ENCODE measurements at regions not wholly inside any gene's neighbourhood (a gene's known extent, or its start where the extent isn't known, plus 50 kb on each side); places are given as distances from the start of the nearest gene placed in this dataset.

- TF ChIP-seq CTCF (IDR thresholded peaks at IDR 0.05), result no peak
- no peak for TF ChIP-seq EZH2 (IDR thresholded peaks at IDR 0.05; ENCODE audit: borderline replicate concordance, insufficient read depth, low read depth, low read length, poor library complexity, severe bottlenecking)
Measured at GRCh38 chr5:61277781-61278180, 54.3 kb upstream of the ZSWIM6 start.
